Fibroblast of gingiva (primary cell): ENCODE measurements at regions not wholly inside any gene's neighbourhood (a gene's known extent, or its start where the extent isn't known, plus 50 kb on each side); places are given as distances from the start of the nearest gene placed in this dataset.
"Not testable (repeated sequence)": the region's sequence is repeated elsewhere in the genome, so short reads cannot be mapped to it uniquely, and the experiment has no call there.

Experiments
- DNase-seq: peaks from one replicate; pipeline ENCODE4 v3.0.0-alpha.2; 2011; ENCODE audit warnings: low read depth

GRCh38 chr3:94331831-94332230 is 269.0 kb downstream of the NSUN3 start:
- no peak for DNase-seq

- DNase-seq = peak; percentile 40
Measured at GRCh38 chr3:94336046-94336753, 273.3 kb downstream of the NSUN3 start.

GRCh38 chr3:94345101-94345500 is 282.2 kb downstream of the NSUN3 start:
- no peak for DNase-seq

DNA sequence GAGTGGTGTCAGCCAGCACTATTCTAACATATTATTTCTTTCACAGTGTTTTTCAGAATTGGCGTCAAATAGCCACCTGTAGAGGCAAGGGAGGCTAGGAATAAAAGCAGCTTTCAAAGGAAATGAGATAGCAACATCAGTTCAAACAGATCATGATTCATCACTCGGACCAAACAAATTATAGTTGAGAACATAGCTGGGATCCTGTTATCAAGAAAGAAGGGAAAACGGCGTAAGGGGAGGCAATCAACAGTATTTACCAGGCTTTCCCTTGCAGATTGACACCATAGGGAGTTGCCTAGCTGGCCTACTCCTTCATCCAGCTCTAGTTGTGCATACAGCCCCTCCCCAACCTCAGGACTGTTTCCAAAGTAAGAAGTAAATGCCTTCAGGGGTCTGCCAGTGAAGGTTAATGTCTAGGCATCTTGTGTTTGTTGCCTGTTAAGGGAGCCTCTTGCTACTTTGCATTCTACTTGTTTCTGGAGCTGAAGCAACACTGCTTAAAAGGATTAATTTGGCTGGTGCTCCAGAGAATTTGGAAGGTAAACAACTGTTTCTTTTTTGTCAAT is 286.5 kb downstream of the NSUN3 start:
- no peak for DNase-seq

GRCh38 chr3:94356581-94356980 is 293.7 kb downstream of the NSUN3 start:
- no peak for DNase-seq

- DNase-seq = no peak
Measured at GRCh38 chr3:94359996-94360395, 297.1 kb downstream of the NSUN3 start.

- DNase-seq = peak; percentile 30
Measured at GRCh38 chr3:94360987-94361386, 298.1 kb downstream of the NSUN3 start.

- no peak for DNase-seq
Measured at GRCh38 chr3:94362393-94362792, 299.5 kb downstream of the NSUN3 start.

DNA sequence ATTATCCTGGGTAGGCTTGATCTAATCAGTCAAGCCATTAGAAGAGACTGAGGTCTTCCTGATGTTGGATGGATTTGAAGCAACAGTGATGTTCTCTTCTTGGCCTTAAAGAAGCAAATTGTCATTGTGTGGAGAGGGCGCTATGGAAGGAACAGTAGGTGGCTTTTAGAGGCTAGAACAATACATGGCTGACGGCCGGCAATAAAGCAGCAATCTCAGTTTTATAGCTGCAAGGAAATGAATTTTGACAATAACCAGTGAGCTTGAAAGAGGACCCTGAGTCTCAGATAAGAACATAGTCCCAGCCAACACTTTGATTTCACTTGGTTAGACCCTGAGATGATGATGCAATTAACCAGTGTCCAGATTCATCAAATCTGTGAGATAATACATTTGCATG is 302.1 kb downstream of the NSUN3 start:
- no peak for DNase-seq

GRCh38 chr3:94372026-94372425 is 309.2 kb downstream of the NSUN3 start:
- no peak for DNase-seq

DNA sequence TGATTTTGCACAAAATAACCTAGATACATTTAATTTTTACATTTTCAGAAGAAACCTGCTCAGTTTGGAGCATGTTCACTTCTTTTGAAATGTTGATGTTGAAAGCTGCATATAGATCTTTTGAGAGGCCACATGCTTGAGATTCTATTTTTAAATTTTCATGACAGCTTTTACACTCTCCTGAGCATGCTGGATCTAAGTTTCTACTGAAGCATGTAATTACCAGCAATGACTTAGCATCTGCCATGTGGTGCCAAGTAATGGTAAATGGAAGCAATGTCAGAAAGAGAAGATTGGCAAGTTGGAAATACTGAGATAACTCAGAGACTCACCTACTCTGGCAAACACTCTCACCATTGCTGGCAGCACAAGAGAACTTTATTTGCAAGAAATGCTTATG is 310.6 kb downstream of the NSUN3 start:
- no peak for DNase-seq

DNA sequence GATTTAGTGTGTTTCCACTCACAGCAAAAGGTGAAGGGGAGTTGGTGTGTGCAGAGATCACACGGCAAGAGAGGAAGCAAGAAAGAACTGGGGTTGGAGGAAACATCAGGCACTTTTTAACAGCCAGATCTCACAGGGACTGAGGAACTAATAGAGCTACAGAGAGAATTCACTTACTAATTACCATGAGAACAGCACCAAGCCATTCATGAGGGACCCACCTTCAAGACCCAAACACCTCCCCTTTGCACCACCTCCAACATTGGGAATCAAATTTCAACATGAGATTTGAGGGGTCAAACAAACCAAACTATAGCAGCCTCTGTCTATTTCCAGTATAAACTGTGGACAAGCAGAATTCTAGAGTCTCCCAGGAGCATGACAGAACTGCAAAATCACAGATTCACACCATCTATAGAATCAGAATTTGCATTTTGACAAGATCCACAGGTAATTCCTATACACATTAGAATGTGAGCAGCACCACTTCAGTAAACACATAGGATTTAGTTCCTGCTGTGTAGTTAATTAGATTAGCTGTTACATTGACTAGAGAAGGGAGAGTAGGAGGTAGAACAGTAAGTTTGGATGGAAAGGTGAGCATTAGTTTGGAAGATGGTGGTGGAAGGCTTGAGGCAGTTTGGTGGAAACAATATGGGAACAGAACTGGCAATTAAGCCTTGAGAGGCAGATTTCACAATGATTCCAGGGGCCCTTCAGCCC is 311.7 kb downstream of the NSUN3 start:
- DNase-seq = no peak

DNA sequence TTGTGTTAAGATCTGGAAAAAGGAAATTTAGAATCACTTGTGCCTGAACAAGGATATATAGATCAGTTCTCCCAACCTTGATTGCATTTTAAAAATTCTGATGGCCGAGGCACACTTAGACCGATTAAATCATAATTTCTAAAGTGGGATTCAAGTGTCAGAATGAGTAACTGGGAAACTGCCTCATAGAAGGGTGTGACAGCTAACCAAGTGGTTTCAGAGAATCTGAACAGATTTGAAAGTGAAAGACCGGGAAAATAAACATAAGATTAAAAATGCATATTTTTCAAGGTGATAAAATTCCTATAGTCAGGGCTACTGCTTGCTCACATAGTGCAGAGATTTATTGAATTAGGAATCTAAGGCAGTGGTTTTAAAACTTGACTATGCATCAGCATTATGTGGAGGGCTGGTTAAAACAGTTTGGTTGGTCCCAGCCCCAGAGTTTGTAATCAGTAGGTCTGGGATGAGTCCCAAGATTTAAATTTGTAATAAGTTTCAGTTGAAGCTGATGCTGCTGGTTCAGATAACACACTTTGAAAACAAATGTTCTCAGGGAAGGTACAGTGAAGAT is 314.3 kb downstream of the NSUN3 start:
- DNase-seq = not testable (repeated sequence)

GRCh38 chr3:94377863-94378262 is 315.0 kb downstream of the NSUN3 start:
- not testable (repeated sequence) for DNase-seq

DNA sequence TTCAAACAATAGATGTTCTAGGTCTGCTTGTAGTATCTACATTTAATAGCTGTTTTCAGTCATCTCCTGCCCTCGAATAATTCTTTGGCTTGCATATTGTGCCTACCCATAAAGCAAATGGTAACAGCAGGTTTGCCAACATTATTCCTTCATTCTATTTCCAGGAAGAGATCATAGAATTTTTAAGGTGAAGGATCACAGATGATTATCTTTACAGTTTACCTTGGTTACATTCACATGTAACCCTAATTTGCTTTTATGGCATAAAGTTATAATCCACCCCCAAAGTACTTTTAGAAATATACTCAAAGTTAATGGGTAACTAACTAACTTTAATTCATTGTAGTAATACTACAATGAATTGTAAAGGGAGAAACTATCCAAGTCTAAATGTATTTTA is 315.5 kb downstream of the NSUN3 start:
- no peak for DNase-seq

DNA sequence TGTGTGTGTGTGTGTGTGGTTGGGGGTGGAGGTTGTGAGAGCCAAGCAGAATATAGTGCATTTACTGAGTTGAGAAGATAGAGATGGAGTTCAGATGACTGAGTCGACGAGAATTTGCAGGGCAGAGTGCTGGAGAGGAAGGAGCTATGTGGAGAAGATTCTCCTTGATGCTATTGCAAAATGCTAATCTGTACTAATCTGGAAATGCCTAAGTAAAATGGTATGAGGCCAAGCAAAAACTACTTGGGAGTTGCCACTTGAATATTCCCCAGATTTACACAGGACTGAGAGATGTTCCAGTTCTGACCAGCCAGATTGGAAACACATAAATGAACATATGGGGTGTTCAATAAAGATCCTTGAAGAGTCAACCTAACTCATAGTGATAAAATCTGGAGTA is 316.4 kb downstream of the NSUN3 start:
- DNase-seq = no peak

GRCh38 chr3:94394885-94395284 is 332.0 kb downstream of the NSUN3 start:
- no peak for DNase-seq

DNA sequence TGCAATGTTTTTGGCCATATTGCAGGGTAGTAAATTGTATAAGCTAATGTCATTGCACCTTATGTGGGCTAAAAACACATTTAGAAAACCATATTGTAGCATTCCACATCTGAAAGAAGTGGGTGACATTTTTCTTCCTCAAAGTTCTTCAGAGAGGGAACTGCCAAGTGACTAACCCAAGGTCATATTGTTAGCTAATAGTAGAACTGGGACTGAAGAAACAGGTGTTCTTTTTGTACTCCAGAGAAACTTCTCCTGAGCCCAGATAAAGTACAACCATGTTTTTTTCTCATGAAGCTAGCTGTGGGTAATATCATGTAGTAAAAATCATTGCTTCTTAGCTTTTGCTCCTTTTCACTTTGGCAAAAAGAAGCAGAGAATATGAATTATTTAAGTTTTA is 333.0 kb downstream of the NSUN3 start:
- DNase-seq = no peak

- peak; percentile 19 for DNase-seq
Measured at GRCh38 chr3:94398036-94398435, 335.2 kb downstream of the NSUN3 start.

DNA sequence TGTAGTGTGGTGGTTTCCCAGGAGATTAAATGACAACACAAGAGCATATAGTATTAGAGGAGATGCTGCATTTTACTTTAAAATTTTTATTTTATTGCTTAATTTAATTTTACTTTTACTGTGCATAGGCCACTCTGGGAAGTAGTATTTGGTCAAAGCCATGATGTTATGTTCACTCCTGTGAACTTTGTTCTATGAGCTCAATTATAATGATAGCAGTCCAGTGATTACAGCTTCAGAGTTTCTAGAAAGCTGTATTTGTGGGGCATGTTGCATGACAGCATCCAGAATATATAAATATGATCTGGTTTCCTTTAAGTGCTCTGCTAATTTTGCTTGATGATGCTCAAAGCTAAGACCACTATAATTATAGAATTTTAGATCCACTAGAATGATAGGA is 338.6 kb downstream of the NSUN3 start:
- no peak for DNase-seq

DNA sequence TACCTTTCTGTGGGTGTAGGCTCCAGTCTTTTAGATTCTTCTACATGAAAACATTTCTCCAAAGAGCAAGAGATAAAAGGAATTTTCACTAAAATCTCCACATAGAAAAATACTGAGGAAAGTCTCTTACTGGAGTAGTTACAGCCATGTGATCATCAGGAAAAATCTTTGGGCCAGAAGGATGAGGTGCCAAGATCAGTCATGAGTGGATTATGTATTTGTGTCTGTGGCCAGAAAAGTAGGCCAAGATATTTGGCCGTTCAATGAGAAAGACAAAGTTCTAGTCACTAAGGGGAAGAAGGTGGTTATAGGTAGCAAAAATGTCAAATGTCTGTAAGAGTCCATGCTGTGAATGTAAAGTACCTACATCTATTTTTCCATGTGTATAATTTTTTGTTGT is 339.3 kb downstream of the NSUN3 start:
- no peak for DNase-seq

DNA sequence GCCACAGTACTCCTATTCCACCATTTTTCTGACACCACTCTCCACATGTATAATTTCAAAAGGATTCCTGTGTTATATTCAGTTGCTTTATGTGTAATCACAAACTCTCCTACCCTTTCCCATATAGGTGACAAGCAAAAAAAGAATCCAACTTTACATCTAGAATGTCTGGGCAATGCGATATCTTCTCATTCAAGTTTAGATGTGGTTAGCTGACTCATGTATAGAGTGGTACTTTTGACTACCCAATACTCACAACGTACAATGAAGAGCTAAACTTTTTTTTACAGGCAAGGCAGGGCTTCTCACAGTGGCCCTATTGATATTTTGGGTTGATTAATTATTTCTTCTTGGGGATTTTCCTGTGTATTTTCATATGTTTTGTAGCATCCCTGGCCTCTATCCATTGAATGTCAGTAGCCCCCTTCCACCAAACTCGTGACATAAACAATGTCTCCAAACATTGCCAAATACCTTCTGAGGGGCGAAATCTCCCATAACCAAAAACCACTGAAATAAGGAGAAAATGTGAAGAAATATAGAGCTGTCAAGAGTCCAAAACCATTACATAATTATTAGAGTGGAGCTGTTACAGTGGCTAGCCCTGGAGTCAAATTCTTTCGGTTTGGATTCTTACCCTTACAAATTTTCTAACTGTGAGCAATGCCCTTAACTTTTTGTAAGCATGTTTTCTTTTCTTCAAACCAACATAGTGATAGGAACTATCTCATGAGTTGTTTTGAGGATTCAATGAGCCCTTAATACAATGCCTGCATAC is 342.6 kb downstream of the NSUN3 start:
- no peak for DNase-seq
